Neural cell (in vitro differentiated cells): ENCODE measurements at regions not wholly inside any gene's neighbourhood (a gene's known extent, or its start where the extent isn't known, plus 50 kb on each side); places are given as distances from the start of the nearest gene placed in this dataset.

Experiments used
- H2AFZ ChIP-seq: fragments of 200-600, 300-800 bp; sonication (generic), shearing (Covaris generic); 2 replicates; pipeline ENCODE4 v1.6.0; 2014; ENCODE audit warnings: low read depth, mild to moderate bottlenecking, antibody characterized with exemption, low read length, moderate library complexity
- H3F3A ChIP-seq: fragments of 200-600 bp; shearing (Covaris generic); 2 replicates; pipeline ENCODE4 v1.6.1; 2016; ENCODE audit warnings: mild to moderate bottlenecking, moderate library complexity, mixed read lengths, antibody characterized with exemption, low read length; ENCODE audit not compliant: insufficient read depth, poor library complexity, severe bottlenecking
- H3K27ac ChIP-seq: fragments of 200-600, 300-800 bp; sonication (generic), shearing (Covaris generic); 2 replicates; pipeline ENCODE4 v1.5.1; 2014; ENCODE audit warnings: mild to moderate bottlenecking, low read length, moderate library complexity
- H3K27me3 ChIP-seq: fragments of 300-800, 200-600 bp; sonication (generic), shearing (Covaris generic); 2 replicates; pipeline ENCODE4 v1.6.0; 2014; ENCODE audit warnings: mild to moderate bottlenecking, low read depth, low read length, moderate library complexity; ENCODE audit not compliant: insufficient read depth
- H3K36me3 ChIP-seq: fragments of 300-800, 200-600 bp; sonication (generic), shearing (Covaris generic); 2 replicates; pipeline ENCODE4 v1.5.1; 2014; ENCODE audit warnings: mild to moderate bottlenecking, antibody characterized with exemption, low read length, moderate library complexity; ENCODE audit not compliant: insufficient read depth
- H3K4me2 ChIP-seq: fragments of 300-800, 200-600 bp; sonication (generic), shearing (Covaris generic); 2 replicates; pipeline ENCODE4 v1.6.0; 2014; ENCODE audit warnings: mild to moderate bottlenecking, low read length
- H3K4me3 ChIP-seq: fragments of 300-800, 200-600 bp; sonication (generic), shearing (Covaris generic); 2 replicates; pipeline ENCODE4 v1.5.1; 2014; ENCODE audit warnings: mild to moderate bottlenecking, low read length, moderate library complexity
- H3K79me2 ChIP-seq: fragments of 200-600 bp; shearing (Covaris generic); replicated peaks from 2 replicates; pipeline ENCODE4 v1.6.0; 2014; ENCODE audit warnings: mild to moderate bottlenecking, low read length, moderate library complexity; ENCODE audit not compliant: insufficient read depth
- H3K9ac ChIP-seq: fragments of 300-800, 200-600 bp; sonication (generic), shearing (Covaris generic); 2 replicates; pipeline ENCODE4 v1.6.1; 2016; ENCODE audit warnings: mild to moderate bottlenecking, low read length, mixed read lengths
- H3K9me2 ChIP-seq: fragments of 200-600 bp; shearing (Covaris generic); 2 replicates; pipeline ENCODE4 v1.6.1; 2016; ENCODE audit warnings: mild to moderate bottlenecking, low read length, mixed read lengths; ENCODE audit not compliant: insufficient read depth
- H3K9me3 ChIP-seq: fragments of 200-600, 300-800 bp; sonication (generic), shearing (Covaris generic); 2 replicates; pipeline ENCODE4 v1.6.1; 2016; ENCODE audit warnings: mild to moderate bottlenecking, mixed run types, low read length, moderate library complexity, mixed read lengths
- H4K20me1 ChIP-seq: fragments of 200-600 bp; shearing (Covaris generic); 2 replicates; pipeline ENCODE4 v1.6.1; 2016; ENCODE audit warnings: mild to moderate bottlenecking, mixed run types; ENCODE audit not compliant: insufficient read depth
- CTCF ChIP-seq: fragments of 450-650 bp; IDR thresholded peaks from 2 replicates; pipeline ENCODE4 v1.5.1; 2014; ENCODE audit warnings: antibody characterized with exemption, mild to moderate bottlenecking, moderate library complexity; ENCODE audit not compliant: poor library complexity, severe bottlenecking
- EP300 ChIP-seq: fragments of 450-650 bp; conservative IDR thresholded peaks from 2 replicates; pipeline ENCODE4 v1.6.1; 2014; ENCODE audit warnings: antibody characterized with exemption, mild to moderate bottlenecking, moderate library complexity; ENCODE audit not compliant: poor library complexity, severe bottlenecking
- EZH2 ChIP-seq: fragments of 200-600, 300-800 bp; shearing (Covaris generic), sonication (generic); IDR thresholded peaks from 2 replicates; pipeline ENCODE4 v1.6.1; 2014; ENCODE audit warnings: antibody characterized with exemption, low read length, borderline replicate concordance, mild to moderate bottlenecking; ENCODE audit not compliant: insufficient read depth, poor library complexity, severe bottlenecking
- MXI1 ChIP-seq: fragments of 450-650 bp; conservative IDR thresholded peaks from 2 replicates; pipeline ENCODE4 v1.6.1; 2014; ENCODE audit warnings: antibody characterized with exemption, mild to moderate bottlenecking; ENCODE audit not compliant: poor library complexity, severe bottlenecking
- POLR2AphosphoS5 ChIP-seq: IDR thresholded peaks from 2 replicates; pipeline ENCODE4 v1.6.1; 2012
- RAD21 ChIP-seq: fragments of 450-650 bp; conservative IDR thresholded peaks from 2 replicates; pipeline ENCODE4 v1.6.1; 2014; ENCODE audit warnings: antibody characterized with exemption, mild to moderate bottlenecking, moderate library complexity
- SMC3 ChIP-seq: fragments of 450-650 bp; conservative IDR thresholded peaks from 2 replicates; pipeline ENCODE4 v1.6.1; 2014; ENCODE audit warnings: antibody characterized with exemption, mild to moderate bottlenecking, moderate library complexity; ENCODE audit not compliant: poor library complexity
- TAF1 ChIP-seq: IDR thresholded peaks from 2 replicates; pipeline ENCODE4 v1.6.1; 2012; ENCODE audit warnings: low read depth
- TF ChIP-seq, protein P1 (sequence below): IDR thresholded peaks from 2 replicates; pipeline ENCODE4 v1.6.1; 2012; ENCODE audit warnings: borderline replicate concordance

DNA sequence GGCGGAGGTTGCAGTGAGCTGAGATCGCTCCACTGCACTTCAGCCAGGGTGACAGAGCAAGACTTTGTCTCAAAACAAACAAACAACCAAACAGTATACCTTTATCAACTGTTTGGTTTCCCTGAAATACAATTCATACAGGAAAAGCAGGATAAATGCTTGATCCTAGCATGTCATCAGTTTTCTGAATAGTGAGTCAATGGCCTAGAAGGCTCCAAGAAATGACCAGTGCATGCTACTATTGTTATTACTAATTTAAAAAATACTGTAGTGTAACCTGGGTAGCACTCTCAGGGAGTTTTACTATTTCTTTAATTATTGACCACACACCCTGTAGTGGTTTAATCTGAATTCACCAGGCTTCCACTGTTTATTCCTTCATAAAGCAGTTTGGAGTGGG is 101.0 kb upstream of the PTPN3 start:
- Histone ChIP-seq H3K79me2 (no peaks in the 10 kb centered on the region), H3K9me2 (no peaks in the 10 kb centered on the region), H3K9ac (no peak overlapping the region), H4K20me1 (no peaks in the 10 kb centered on the region), H3K36me3 (no peaks in the 10 kb centered on the region), H3K9me3 (no peaks in the 10 kb centered on the region), H3K27me3 (no peaks in the 10 kb centered on the region), H3K4me3 (no peak overlapping the region), H2AFZ (no peak overlapping the region), H3K4me2 (no peak overlapping the region), H3F3A (no peaks in the 10 kb centered on the region), H3K27ac (no peak overlapping the region)
- TF ChIP-seq SMC3 (no peak), POLR2AphosphoS5 (no peak), MXI1 (no peak), EZH2 (no peak), CTCF (no peak), TAF1 (no peak), RAD21 (no peak), EP300 (no peak)
- TF ChIP-seq, protein P1, sequence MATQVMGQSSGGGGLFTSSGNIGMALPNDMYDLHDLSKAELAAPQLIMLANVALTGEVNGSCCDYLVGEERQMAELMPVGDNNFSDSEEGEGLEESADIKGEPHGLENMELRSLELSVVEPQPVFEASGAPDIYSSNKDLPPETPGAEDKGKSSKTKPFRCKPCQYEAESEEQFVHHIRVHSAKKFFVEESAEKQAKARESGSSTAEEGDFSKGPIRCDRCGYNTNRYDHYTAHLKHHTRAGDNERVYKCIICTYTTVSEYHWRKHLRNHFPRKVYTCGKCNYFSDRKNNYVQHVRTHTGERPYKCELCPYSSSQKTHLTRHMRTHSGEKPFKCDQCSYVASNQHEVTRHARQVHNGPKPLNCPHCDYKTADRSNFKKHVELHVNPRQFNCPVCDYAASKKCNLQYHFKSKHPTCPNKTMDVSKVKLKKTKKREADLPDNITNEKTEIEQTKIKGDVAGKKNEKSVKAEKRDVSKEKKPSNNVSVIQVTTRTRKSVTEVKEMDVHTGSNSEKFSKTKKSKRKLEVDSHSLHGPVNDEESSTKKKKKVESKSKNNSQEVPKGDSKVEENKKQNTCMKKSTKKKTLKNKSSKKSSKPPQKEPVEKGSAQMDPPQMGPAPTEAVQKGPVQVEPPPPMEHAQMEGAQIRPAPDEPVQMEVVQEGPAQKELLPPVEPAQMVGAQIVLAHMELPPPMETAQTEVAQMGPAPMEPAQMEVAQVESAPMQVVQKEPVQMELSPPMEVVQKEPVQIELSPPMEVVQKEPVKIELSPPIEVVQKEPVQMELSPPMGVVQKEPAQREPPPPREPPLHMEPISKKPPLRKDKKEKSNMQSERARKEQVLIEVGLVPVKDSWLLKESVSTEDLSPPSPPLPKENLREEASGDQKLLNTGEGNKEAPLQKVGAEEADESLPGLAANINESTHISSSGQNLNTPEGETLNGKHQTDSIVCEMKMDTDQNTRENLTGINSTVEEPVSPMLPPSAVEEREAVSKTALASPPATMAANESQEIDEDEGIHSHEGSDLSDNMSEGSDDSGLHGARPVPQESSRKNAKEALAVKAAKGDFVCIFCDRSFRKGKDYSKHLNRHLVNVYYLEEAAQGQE = no peak

DNA sequence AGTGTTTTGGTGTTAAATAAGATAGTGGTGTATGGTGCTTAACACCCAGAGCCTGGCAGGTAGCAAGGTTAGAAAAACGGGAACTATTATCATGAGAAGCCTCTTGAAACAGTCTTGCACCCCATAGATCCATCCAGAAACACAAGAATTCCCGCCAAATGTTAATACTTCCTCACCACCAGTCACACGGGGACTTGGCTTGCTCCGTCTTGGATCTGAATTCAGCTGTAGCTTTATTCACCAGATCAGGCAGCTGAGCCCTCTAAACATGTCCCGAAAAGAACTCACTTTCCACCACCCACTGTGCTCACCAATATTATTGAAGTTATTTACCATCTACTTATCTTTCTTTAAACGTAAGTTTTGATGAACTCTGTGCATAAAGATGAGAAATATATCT is 101.6 kb upstream of the PTPN3 start:
- H3K9me2 ChIP-seq = no peaks in the 10 kb centered on the region
- H3K4me2 ChIP-seq = no peak overlapping the region
- H3F3A ChIP-seq = no peaks in the 10 kb centered on the region
- TF ChIP-seq POLR2AphosphoS5 (no peak), RAD21 (no peak), TAF1 (no peak), EP300 (no peak), CTCF (no peak), SMC3 (no peak), MXI1 (no peak), EZH2 (no peak)
- TF ChIP-seq, protein P1 = no peak
- no peak overlapping the region for H2AFZ ChIP-seq
- H3K27ac ChIP-seq = no peak overlapping the region
- no peaks in the 10 kb centered on the region for H4K20me1 ChIP-seq
- H3K4me3 ChIP-seq = no peak overlapping the region
- H3K36me3 ChIP-seq = no peaks in the 10 kb centered on the region
- no peaks in the 10 kb centered on the region for H3K79me2 ChIP-seq
- H3K9me3 ChIP-seq = no peaks in the 10 kb centered on the region
- no peaks in the 10 kb centered on the region for H3K27me3 ChIP-seq
- H3K9ac ChIP-seq = no peak overlapping the region
